Hepatocyte (in vitro differentiated cells): ENCODE measurements at regions not wholly inside any gene's neighbourhood (a gene's known extent, or its start where the extent isn't known, plus 50 kb on each side); places are given as distances from the start of the nearest gene placed in this dataset.

ENCODE experiments used
- DNase-seq: peaks from one replicate; pipeline ENCODE4 v3.0.0-alpha.2; 2016; ENCODE audit warnings: low spot score
- H2AFZ ChIP-seq: fragments of 200-600 bp; sonication (generic); 2 replicates; pipeline ENCODE4 v1.6.0; 2016; ENCODE audit warnings: antibody characterized with exemption, mild to moderate bottlenecking
- H3K27ac ChIP-seq: fragments of 200-600 bp; sonication (generic); 2 replicates; pipeline ENCODE4 v1.5.1; 2016; ENCODE audit warnings: mild to moderate bottlenecking
- H3K27me3 ChIP-seq: fragments of 200-600 bp; sonication (generic); 2 replicates; pipeline ENCODE4 v1.6.1; 2016
- H3K36me3 ChIP-seq: fragments of 200-600 bp; sonication (generic); replicated peaks from 2 replicates; pipeline ENCODE4 v1.5.1; 2016; ENCODE audit warnings: low read depth; ENCODE audit not compliant: insufficient read depth
- H3K4me1 ChIP-seq: fragments of 200-600 bp; sonication (generic); 2 replicates; pipeline ENCODE4 v1.5.1; 2016; ENCODE audit warnings: mild to moderate bottlenecking, moderate library complexity; ENCODE audit not compliant: insufficient read depth
- H3K4me2 ChIP-seq: fragments of 200-600 bp; sonication (generic); 2 replicates; pipeline ENCODE4 v1.6.0; 2016
- H3K4me3 ChIP-seq: fragments of 200-600 bp; sonication (generic); 2 replicates; pipeline ENCODE4 v1.5.1; 2016; ENCODE audit warnings: mild to moderate bottlenecking
- H3K79me2 ChIP-seq: fragments of 200-600 bp; sonication (generic); 2 replicates; pipeline ENCODE4 v1.6.0; 2017; ENCODE audit warnings: mild to moderate bottlenecking
- H3K9me2 ChIP-seq: fragments of 200-600 bp; sonication (generic); replicated peaks from 2 replicates; pipeline ENCODE4 v1.6.0; 2017; ENCODE audit warnings: mild to moderate bottlenecking; ENCODE audit not compliant: insufficient read depth
- H3K9me3 ChIP-seq: fragments of 200-600 bp; sonication (generic); 2 replicates; pipeline ENCODE4 v1.5.1; 2016; ENCODE audit warnings: low read depth, mild to moderate bottlenecking
- H4K20me1 ChIP-seq: fragments of 200-600 bp; sonication (generic); 2 replicates; pipeline ENCODE4 v1.6.0; 2016; ENCODE audit warnings: mild to moderate bottlenecking; ENCODE audit not compliant: insufficient read depth, poor library complexity, severe bottlenecking
- CTCF ChIP-seq: fragments of 200-600 bp; sonication (generic); IDR thresholded peaks from 2 replicates; pipeline ENCODE4 v1.5.1; 2016; ENCODE audit warnings: antibody characterized with exemption, mild to moderate bottlenecking; ENCODE audit not compliant: poor library complexity
- EZH2 ChIP-seq: fragments of 200-600 bp; sonication (generic); IDR thresholded peaks from 2 replicates; pipeline ENCODE4 v1.6.1; 2016; ENCODE audit warnings: antibody characterized with exemption, mild to moderate bottlenecking, borderline replicate concordance
- EZH2phosphoT487 ChIP-seq: fragments of 200-600 bp; sonication (generic); IDR thresholded peaks from one replicate; pipeline ENCODE4 v1.6.1; 2018; ENCODE audit warnings: antibody characterized with exemption, mild to moderate bottlenecking, low read depth, moderate library complexity; ENCODE audit not compliant: unreplicated experiment, severe bottlenecking
- WGBS: methylation state at CpG from one replicate; pipeline ENCODE4 v1.1.6; 2016; ENCODE audit warnings: low lambda C conversion rate; ENCODE audit errors: missing lambda C conversion rate; 5-methylcytosine and 5-hydroxymethylcytosine counted together

- H4K20me1 ChIP-seq = no peaks in the 10 kb centered on the region
- H3K27ac ChIP-seq = no peak overlapping the region
- no peaks in the 10 kb centered on the region for H3K4me1 ChIP-seq
- 93% methylated on average over 12 of the region's 12 CpGs for WGBS
- H3K79me2 ChIP-seq = no peaks in the 10 kb centered on the region
- DNase-seq = no peak
- H3K36me3 ChIP-seq = no peaks in the 10 kb centered on the region
- H3K27me3 ChIP-seq = no peaks in the 10 kb centered on the region
- H3K4me2 ChIP-seq = no peak overlapping the region
- TF ChIP-seq EZH2 (no peak), EZH2phosphoT487 (no peak), CTCF (no peak)
- H3K9me2 ChIP-seq = no peaks in the 10 kb centered on the region
- H3K4me3 ChIP-seq = no peak overlapping the region
- H3K9me3 ChIP-seq = no peaks in the 10 kb centered on the region
- no peak overlapping the region for H2AFZ ChIP-seq
Measured at GRCh38 chr10:130800281-130800680, 511.2 kb downstream of the TCERG1L start.

GRCh38 chr10:130801276-130801675 lies 510.2 kb downstream of the TCERG1L start:
- H3K4me2 ChIP-seq = no peak overlapping the region
- DNase-seq = no peak
- H3K27me3 ChIP-seq = no peaks in the 10 kb centered on the region
- no peak overlapping the region for H2AFZ ChIP-seq
- H3K36me3 ChIP-seq = no peaks in the 10 kb centered on the region
- no peak overlapping the region for H3K27ac ChIP-seq
- H3K79me2 ChIP-seq = no peaks in the 10 kb centered on the region
- H4K20me1 ChIP-seq = no peaks in the 10 kb centered on the region
- no peaks in the 10 kb centered on the region for H3K9me3 ChIP-seq
- H3K4me3 ChIP-seq = no peak overlapping the region
- no peak for TF ChIP-seq EZH2
- WGBS = 83% methylated on average over 8 of the region's 8 CpGs
- no peaks in the 10 kb centered on the region for H3K4me1 ChIP-seq
- no peaks in the 10 kb centered on the region for H3K9me2 ChIP-seq

GRCh38 chr10:130801784-130802183 lies 509.7 kb downstream of the TCERG1L start:
- 87% methylated on average over 19 of the region's 19 CpGs for WGBS
- Histone ChIP-seq H3K79me2 (no peaks in the 10 kb centered on the region), H3K36me3 (no peaks in the 10 kb centered on the region), H3K27me3 (no peaks in the 10 kb centered on the region), H2AFZ (no peak overlapping the region), H3K27ac (no peak overlapping the region), H3K9me3 (no peaks in the 10 kb centered on the region), H3K4me2 (no peak overlapping the region), H3K4me1 (no peaks in the 10 kb centered on the region), H4K20me1 (no peaks in the 10 kb centered on the region), H3K9me2 (no peaks in the 10 kb centered on the region), H3K4me3 (no peak overlapping the region)
- no peak for TF ChIP-seq EZH2
- no peak for TF ChIP-seq CTCF
- no peak for TF ChIP-seq EZH2phosphoT487
- no peak for DNase-seq

- no peaks in the 10 kb centered on the region for H3K27me3 ChIP-seq
- TF ChIP-seq EZH2phosphoT487 = no peak
- no peak for TF ChIP-seq CTCF
- TF ChIP-seq EZH2 = no peak
- no peaks in the 10 kb centered on the region for H3K4me1 ChIP-seq
- H3K9me3 ChIP-seq = no peaks in the 10 kb centered on the region
- H2AFZ ChIP-seq = no peak overlapping the region
- H3K9me2 ChIP-seq = no peaks in the 10 kb centered on the region
- H4K20me1 ChIP-seq = no peaks in the 10 kb centered on the region
- H3K36me3 ChIP-seq = no peaks in the 10 kb centered on the region
- H3K79me2 ChIP-seq = no peaks in the 10 kb centered on the region
- H3K27ac ChIP-seq = no peak overlapping the region
- no peak overlapping the region for H3K4me3 ChIP-seq
- no peak for DNase-seq
- 96% methylated on average over 11 of the region's 11 CpGs for WGBS
- no peak overlapping the region for H3K4me2 ChIP-seq
Measured at GRCh38 chr10:130802301-130802700, 509.2 kb downstream of the TCERG1L start.
